ENCODE measurements at regions not wholly inside any gene's neighbourhood (a gene's known extent, or its start where the extent isn't known, plus 50 kb on each side); places are given as distances from the start of the nearest gene placed in this dataset.
"Not testable (repeated sequence)": the region's sequence is repeated elsewhere in the genome, so short reads cannot be mapped to it uniquely, and the experiment has no call there.

- DNase-seq (ENCODE audit: extremely low spot score): no peak
- intact Hi-C loops (cut with DNase I): no loop called here
- no peak overlapping the region for H3K4me3 ChIP-seq
- no peaks in the 10 kb centered on the region for H3K4me1 ChIP-seq
- no peaks in the 10 kb centered on the region for H3K9me3 ChIP-seq
- TF ChIP-seq CTCF (IDR thresholded peaks at IDR 0.05): no peak
- no peak for TF ChIP-seq POLR2A (IDR thresholded peaks at IDR 0.05; ENCODE audit: low read depth)
- no peak for TF ChIP-seq POLR2AphosphoS5 (IDR thresholded peaks at IDR 0.05)
- TF ChIP-seq EP300 (IDR thresholded peaks at IDR 0.05): no peak
- no peak overlapping the region for H3K27ac ChIP-seq (replicated peaks in 1 of 4)
- no peaks in the 10 kb centered on the region for H3K36me3 ChIP-seq
- no peaks in the 10 kb centered on the region for H3K27me3 ChIP-seq
- WGBS: 90% methylated on average over 5 of the region's 5 CpGs
Observed at GRCh38 chr16:80253741-80254140, 287.1 kb upstream of the DYNLRB2 start.

GRCh38 chr16:80250381-80250780 lies 290.4 kb upstream of the DYNLRB2 start:
- Histone ChIP-seq H3K27me3 (no peaks in the 10 kb centered on the region), H3K27ac (replicated peaks in 1 of 4) (no peak overlapping the region), H3K36me3 (no peaks in the 10 kb centered on the region), H3K9me3 (no peaks in the 10 kb centered on the region), H3K4me3 (no peak overlapping the region), H3K4me1 (no peaks in the 10 kb centered on the region)
- 79% methylated on average over 4 of the region's 4 CpGs for WGBS
- intact Hi-C loops (cut with DNase I): no loop called here
- TF ChIP-seq CTCF (IDR thresholded peaks at IDR 0.05) (no peak), POLR2AphosphoS5 (IDR thresholded peaks at IDR 0.05) (no peak), EP300 (IDR thresholded peaks at IDR 0.05) (no peak), POLR2A (IDR thresholded peaks at IDR 0.05; ENCODE audit: low read depth) (no peak)
- no peak for DNase-seq (ENCODE audit: extremely low spot score)

GRCh38 chr16:80243303-80243702 lies 297.5 kb upstream of the DYNLRB2 start:
- H3K4me3 ChIP-seq; intact Hi-C loops (cut with DNase I); H3K27me3 ChIP-seq; H3K27ac ChIP-seq (replicated peaks in 1 of 4); DNase-seq (ENCODE audit: extremely low spot score); H3K4me1 ChIP-seq; H3K36me3 ChIP-seq: not testable (repeated sequence)
- WGBS: no CpG with 5 or more reads among the region's 30 CpGs
- peaks cover 0 to 11% (median 3%) of the 10 kb centered on the region in 4 donors for H3K9me3 ChIP-seq

- intact Hi-C loops (cut with DNase I); H3K27ac ChIP-seq (replicated peaks in 1 of 4); H3K27me3 ChIP-seq; H3K36me3 ChIP-seq; DNase-seq (ENCODE audit: extremely low spot score); H3K4me3 ChIP-seq; H3K4me1 ChIP-seq: not testable (repeated sequence)
- H3K9me3 ChIP-seq: peaks cover 0 to 11% (median 4%) of the 10 kb centered on the region in 4 donors
- WGBS: 92% methylated on average over 4 of the region's 4 CpGs
Observed at GRCh38 chr16:80242279-80242678, 298.5 kb upstream of the DYNLRB2 start.

GRCh38 chr16:80233097-80233835 lies 307.5 kb upstream of the DYNLRB2 start:
- no peaks in the 10 kb centered on the region for H3K36me3 ChIP-seq
- 66% methylated on average over 8 of the region's 8 CpGs for WGBS
- H3K4me3 ChIP-seq: no peak overlapping the region
- no peak overlapping the region for H3K27ac ChIP-seq (replicated peaks in 1 of 4)
- H3K9me3 ChIP-seq: peaks cover 0 to 1% (median 0%) of the 10 kb centered on the region in 4 donors
- peaks cover 0 to 18% (median 4%) of the 10 kb centered on the region in 4 donors for H3K4me1 ChIP-seq
- intact Hi-C loops (cut with DNase I): no loop called here
- DNase-seq (ENCODE audit: extremely low spot score): no peak
- no peak for TF ChIP-seq EP300 (IDR thresholded peaks at IDR 0.05)
- TF ChIP-seq POLR2AphosphoS5 (IDR thresholded peaks at IDR 0.05): no peak
- no peak for TF ChIP-seq POLR2A (IDR thresholded peaks at IDR 0.05; ENCODE audit: low read depth)
- no peak for TF ChIP-seq CTCF (IDR thresholded peaks at IDR 0.05)
- H3K27me3 ChIP-seq: no peaks in the 10 kb centered on the region

GRCh38 chr16:80231888-80232287 lies 308.9 kb upstream of the DYNLRB2 start:
- no peak for TF ChIP-seq CTCF (IDR thresholded peaks at IDR 0.05)
- TF ChIP-seq POLR2A (IDR thresholded peaks at IDR 0.05; ENCODE audit: low read depth): no peak
- TF ChIP-seq POLR2AphosphoS5 (IDR thresholded peaks at IDR 0.05): no peak
- TF ChIP-seq EP300 (IDR thresholded peaks at IDR 0.05): no peak
- Histone ChIP-seq H3K27ac (replicated peaks in 1 of 4) (no peak overlapping the region), H3K9me3 (peaks cover 0 to 3% (median 1%) of the 10 kb centered on the region in 4 donors), H3K4me1 (peaks cover 0 to 18% (median 4%) of the 10 kb centered on the region in 4 donors), H3K4me3 (no peak overlapping the region), H3K36me3 (no peaks in the 10 kb centered on the region), H3K27me3 (no peaks in the 10 kb centered on the region)
- intact Hi-C loops (cut with DNase I): no loop called here
- DNase-seq (ENCODE audit: extremely low spot score): no peak
- 88% methylated on average over 3 of the region's 3 CpGs for WGBS

All from esophagus muscularis mucosa (tissue), 4 donors.